ENCODE measurements at regions not wholly inside any gene's neighbourhood (a gene's known extent, or its start where the extent isn't known, plus 50 kb on each side); places are given as distances from the start of the nearest gene placed in this dataset.
A peak's percentile ranks its signal among the peaks of the same experiment; 100 is the strongest.

DNA sequence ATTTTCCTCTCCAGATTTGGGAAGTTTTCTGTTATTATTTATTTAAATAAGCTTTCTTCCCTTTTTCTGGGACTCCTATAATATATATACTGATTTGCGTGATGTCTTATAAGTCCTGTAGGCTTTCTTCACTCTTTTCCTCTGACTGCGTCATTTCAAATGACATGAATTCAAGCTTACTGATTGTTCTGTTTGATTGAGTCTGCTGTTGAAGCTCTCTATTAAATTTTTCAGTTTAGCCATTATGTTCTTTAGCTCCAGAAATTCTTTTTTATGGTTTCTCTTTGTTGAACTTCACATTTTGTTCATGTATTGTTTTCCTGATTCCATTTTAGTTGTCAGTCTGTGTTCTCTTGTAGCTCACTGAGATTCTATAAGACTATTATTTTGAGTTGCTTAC, 135.8 kb upstream of the PRR23C start:
- Histone ChIP-seq H3K9me3 (ENCODE audit: control insufficient read depth in 2 of 3, insufficient read depth in 1 of 3, low read length in 3 of 3) (peaks cover 0 to 8% (median 0%) of the 10 kb centered on the region in 3 donors), H3K36me3 (ENCODE audit: control insufficient read depth in 2 of 3, insufficient read depth in 3 of 3, low read length in 3 of 3) (no peaks in the 10 kb centered on the region), H3K4me1 (ENCODE audit: control insufficient read depth in 2 of 3, insufficient read depth in 2 of 3, low read depth in 1 of 3, low read length in 3 of 3) (no peaks in the 10 kb centered on the region), H3K4me3 (ENCODE audit: low read length in 3 of 3) (no peak overlapping the region), H3K27me3 (ENCODE audit: control insufficient read depth, insufficient read depth, low read length) (no peaks in the 10 kb centered on the region), H3K9ac (ENCODE audit: low read length in 3 of 3) (no peak overlapping the region), H3K27ac (ENCODE audit: low read depth in 2 of 2, low read length in 2 of 2) (no peak overlapping the region)
- TF ChIP-seq, protein P1, sequence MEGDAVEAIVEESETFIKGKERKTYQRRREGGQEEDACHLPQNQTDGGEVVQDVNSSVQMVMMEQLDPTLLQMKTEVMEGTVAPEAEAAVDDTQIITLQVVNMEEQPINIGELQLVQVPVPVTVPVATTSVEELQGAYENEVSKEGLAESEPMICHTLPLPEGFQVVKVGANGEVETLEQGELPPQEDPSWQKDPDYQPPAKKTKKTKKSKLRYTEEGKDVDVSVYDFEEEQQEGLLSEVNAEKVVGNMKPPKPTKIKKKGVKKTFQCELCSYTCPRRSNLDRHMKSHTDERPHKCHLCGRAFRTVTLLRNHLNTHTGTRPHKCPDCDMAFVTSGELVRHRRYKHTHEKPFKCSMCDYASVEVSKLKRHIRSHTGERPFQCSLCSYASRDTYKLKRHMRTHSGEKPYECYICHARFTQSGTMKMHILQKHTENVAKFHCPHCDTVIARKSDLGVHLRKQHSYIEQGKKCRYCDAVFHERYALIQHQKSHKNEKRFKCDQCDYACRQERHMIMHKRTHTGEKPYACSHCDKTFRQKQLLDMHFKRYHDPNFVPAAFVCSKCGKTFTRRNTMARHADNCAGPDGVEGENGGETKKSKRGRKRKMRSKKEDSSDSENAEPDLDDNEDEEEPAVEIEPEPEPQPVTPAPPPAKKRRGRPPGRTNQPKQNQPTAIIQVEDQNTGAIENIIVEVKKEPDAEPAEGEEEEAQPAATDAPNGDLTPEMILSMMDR (IDR thresholded peaks at IDR 0.05; ENCODE audit: borderline replicate concordance, extremely low read depth, insufficient read depth) = no peak
- FAIRE-seq = no peak
- intact Hi-C loops (cut with DNase I) = no loop called here
- no peak for DNase-seq

DNA sequence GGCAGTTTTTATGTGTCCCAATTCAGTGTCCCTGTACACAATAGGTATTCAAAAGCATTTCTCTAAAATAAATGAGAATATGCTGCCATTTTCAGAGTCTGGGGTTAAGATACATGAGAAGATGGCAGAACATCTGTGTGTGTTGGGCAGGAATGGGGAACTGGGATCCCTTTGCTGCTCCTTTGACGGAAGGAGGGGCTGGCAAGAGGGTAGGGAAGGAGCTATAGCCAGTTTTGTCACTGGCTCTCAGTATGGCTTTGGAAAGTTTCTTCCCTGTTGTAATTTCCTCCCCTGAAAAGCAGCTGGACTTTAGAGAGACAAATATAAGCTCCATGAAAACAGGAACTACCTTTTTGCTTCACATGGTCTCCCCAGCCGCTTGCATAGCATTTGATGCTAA, 137.5 kb upstream of the PRR23C start:
- no peak for DNase-seq
- no peaks in the 10 kb centered on the region for H3K27me3 ChIP-seq (ENCODE audit: control insufficient read depth, insufficient read depth, low read length)
- FAIRE-seq = no peak
- H3K4me3 ChIP-seq (ENCODE audit: low read length in 3 of 3) = no peak overlapping the region
- TF ChIP-seq, protein P1 (IDR thresholded peaks at IDR 0.05; ENCODE audit: borderline replicate concordance, extremely low read depth, insufficient read depth) = no peak
- H3K36me3 ChIP-seq (ENCODE audit: control insufficient read depth in 2 of 3, insufficient read depth in 3 of 3, low read length in 3 of 3) = no peaks in the 10 kb centered on the region
- H3K9ac ChIP-seq (ENCODE audit: low read length in 3 of 3) = no peak overlapping the region
- peaks cover 0 to 8% (median 0%) of the 10 kb centered on the region in 3 donors for H3K9me3 ChIP-seq (ENCODE audit: control insufficient read depth in 2 of 3, insufficient read depth in 1 of 3, low read length in 3 of 3)
- no peak overlapping the region for H3K27ac ChIP-seq (ENCODE audit: low read depth in 2 of 2, low read length in 2 of 2)
- intact Hi-C loops (cut with DNase I) = no loop called here
- H3K4me1 ChIP-seq (ENCODE audit: control insufficient read depth in 2 of 3, insufficient read depth in 2 of 3, low read depth in 1 of 3, low read length in 3 of 3) = no peaks in the 10 kb centered on the region

DNA sequence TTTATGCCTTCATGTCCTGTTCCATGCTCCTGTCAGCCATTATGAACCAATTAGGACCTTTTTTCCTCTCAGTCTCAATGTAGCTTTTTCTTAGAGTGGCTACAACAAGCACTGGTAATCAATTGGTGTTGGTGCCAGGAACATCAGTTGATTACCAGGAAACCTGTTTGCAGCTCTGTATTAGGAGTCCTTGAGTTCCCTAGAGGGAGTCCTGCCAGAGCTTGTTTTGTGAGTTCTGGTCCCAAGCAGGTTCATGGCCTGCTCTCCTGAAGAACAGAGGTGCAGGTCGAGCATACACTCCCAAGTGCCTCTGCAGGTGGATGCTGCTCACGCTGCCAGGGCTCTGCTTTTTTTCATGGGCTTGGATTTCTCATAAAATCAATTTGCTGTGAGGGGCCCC, 137.9 kb upstream of the PRR23C start:
- DNase-seq = no peak
- Histone ChIP-seq H3K27ac (ENCODE audit: low read depth in 2 of 2, low read length in 2 of 2) (no peak overlapping the region), H3K9me3 (ENCODE audit: control insufficient read depth in 2 of 3, insufficient read depth in 1 of 3, low read length in 3 of 3) (peaks cover 0 to 8% (median 0%) of the 10 kb centered on the region in 3 donors), H3K36me3 (ENCODE audit: control insufficient read depth in 2 of 3, insufficient read depth in 3 of 3, low read length in 3 of 3) (no peaks in the 10 kb centered on the region), H3K4me3 (ENCODE audit: low read length in 3 of 3) (no peak overlapping the region), H3K27me3 (ENCODE audit: control insufficient read depth, insufficient read depth, low read length) (no peaks in the 10 kb centered on the region), H3K4me1 (ENCODE audit: control insufficient read depth in 2 of 3, insufficient read depth in 2 of 3, low read depth in 1 of 3, low read length in 3 of 3) (no peaks in the 10 kb centered on the region), H3K9ac (ENCODE audit: low read length in 3 of 3) (no peak overlapping the region)
- intact Hi-C loops (cut with DNase I) = no loop called here
- TF ChIP-seq, protein P1 (IDR thresholded peaks at IDR 0.05; ENCODE audit: borderline replicate concordance, extremely low read depth, insufficient read depth) = no peak
- no peak for FAIRE-seq

DNA sequence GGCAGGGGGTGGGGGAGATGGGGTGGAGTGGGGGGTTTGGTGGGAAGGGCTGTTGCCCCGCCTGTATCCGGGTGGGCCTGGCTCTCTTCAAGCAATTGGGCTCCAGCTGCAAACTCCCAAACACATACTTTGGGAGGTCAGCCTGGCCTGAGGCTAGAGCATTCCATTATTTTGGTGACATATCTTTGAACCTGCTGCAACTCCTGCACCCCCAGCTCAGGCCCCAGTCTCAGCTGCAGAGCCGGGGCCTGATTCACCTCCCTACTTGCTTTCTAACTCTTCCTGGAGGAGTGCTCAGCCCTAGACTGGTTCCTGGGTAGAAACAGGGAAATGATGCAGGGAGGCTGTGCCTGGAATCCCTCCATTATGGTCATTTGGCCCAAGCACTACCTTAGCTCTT, 140.8 kb upstream of the PRR23C start:
- intact Hi-C loops (cut with DNase I) = no loop called here
- no peak overlapping the region for H3K9ac ChIP-seq (ENCODE audit: low read length in 3 of 3)
- TF ChIP-seq, protein P1 (IDR thresholded peaks at IDR 0.05; ENCODE audit: borderline replicate concordance, extremely low read depth, insufficient read depth) = no peak

More for the DNA sequence above, 140.8 kb upstream of the PRR23C start:
- no peak for FAIRE-seq
- H3K4me1 ChIP-seq (ENCODE audit: control insufficient read depth in 2 of 3, insufficient read depth in 2 of 3, low read depth in 1 of 3, low read length in 3 of 3) = no peaks in the 10 kb centered on the region
- H3K27me3 ChIP-seq (ENCODE audit: control insufficient read depth, insufficient read depth, low read length) = no peaks in the 10 kb centered on the region
- H3K4me3 ChIP-seq (ENCODE audit: low read length in 3 of 3) = no peak overlapping the region
- DNase-seq = peak in 1 of 5 donors; percentile 4
- H3K27ac ChIP-seq (ENCODE audit: low read depth in 2 of 2, low read length in 2 of 2) = no peak overlapping the region
- no peaks in the 10 kb centered on the region for H3K36me3 ChIP-seq (ENCODE audit: control insufficient read depth in 2 of 3, insufficient read depth in 3 of 3, low read length in 3 of 3)
- H3K9me3 ChIP-seq (ENCODE audit: control insufficient read depth in 2 of 3, insufficient read depth in 1 of 3, low read length in 3 of 3) = peaks cover 0 to 4% (median 0%) of the 10 kb centered on the region in 3 donors

Measured in kidney (tissue), 13 donors.